Left forelimb (tissue), 1 donor: ENCODE measurements at regions not wholly inside any gene's neighbourhood (a gene's known extent, or its start where the extent isn't known, plus 50 kb on each side); places are given as distances from the start of the nearest gene placed in this dataset.

ENCODE experiments used
- DNase-seq: peaks from one replicate; pipeline ENCODE4 v3.0.0-alpha.2; 2018; ENCODE audit warnings: low spot score

DNA sequence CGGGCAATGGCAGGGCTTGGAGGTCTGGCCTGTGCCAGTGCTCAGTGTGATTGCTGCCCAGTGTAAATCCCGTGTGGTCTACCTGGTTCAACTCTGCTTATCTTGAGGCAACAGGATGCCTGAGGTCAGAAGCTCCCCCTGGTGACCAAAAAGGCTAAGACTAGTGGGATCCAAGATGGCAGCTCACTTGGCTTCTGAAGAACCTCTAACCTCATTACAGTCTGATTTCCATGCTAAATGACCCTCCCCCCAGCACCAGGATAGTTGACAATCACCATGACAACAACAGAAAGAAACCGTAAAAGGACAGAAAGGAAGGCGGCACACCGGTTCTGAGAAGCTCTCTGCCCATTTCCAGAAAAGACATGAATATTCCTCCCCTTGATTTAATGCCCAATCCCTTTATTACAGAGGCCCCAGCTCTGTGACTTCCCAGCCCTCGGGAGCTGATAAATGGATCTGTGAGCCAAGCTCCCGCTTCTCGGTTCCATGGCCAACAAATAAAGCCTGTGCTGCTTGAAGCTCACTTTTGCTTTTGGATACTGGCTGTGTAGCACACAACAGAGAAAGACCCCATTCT lies 398.4 kb downstream of the CTTN start:
- no peak for DNase-seq

DNA sequence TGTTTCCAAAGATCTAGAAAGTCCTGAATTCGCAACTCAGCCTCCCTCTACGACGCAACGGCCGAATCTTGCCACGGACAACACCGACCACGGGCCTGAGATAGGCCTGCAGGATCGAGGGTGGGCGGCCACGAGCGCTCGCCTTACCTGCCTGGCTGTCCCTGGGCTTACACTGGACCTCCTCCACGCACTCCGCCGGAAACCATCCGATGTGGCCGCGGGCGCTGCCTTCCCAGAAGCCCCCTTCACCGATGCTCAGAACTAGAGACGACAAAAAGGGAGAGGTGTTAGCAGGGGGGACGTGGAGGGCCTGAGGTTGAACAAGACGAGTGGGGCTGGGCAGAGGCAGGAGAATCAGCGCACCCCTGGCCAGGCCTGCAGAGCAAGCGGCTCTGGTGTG lies 400.0 kb downstream of the CTTN start:
- DNase-seq: no peak

DNA sequence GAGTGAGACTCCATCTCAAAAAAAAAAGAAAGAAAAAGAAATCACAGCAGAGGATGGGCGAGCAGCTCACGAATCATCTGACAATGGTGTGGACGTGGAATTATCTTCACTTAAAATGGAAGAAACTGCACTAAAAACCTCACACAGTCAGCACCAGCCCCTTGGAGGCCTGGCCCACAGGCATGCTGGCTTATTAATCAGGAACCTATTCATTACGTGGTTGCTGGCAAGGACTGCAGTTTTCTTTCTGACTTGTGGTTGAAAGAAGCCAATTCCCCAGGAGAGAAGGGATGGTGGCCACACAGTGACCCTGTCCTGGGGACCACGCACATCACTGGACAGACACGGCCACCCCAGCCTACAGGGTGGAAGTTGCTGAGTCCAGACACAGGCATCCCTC lies 401.1 kb downstream of the CTTN start:
- no peak for DNase-seq

DNA sequence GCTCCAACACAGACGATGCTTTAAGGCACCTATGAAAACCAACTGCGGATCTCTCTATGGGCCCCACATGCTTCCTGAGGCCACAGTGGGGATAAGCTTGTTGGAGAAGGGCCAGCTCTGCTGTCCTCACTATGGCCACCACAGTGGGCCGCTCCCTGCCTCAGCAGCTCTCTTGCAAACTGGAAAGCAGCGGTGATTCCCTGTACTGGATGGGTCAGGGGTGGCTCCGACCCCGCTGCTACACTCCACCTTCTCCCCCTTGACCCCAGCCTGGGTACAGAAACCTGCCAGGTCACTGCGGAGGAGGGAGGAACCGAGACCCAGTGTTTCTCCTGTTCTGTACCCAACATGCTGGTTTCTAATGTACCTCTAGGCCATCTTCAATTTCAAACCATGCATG lies 403.9 kb downstream of the CTTN start:
- DNase-seq: no peak

DNA sequence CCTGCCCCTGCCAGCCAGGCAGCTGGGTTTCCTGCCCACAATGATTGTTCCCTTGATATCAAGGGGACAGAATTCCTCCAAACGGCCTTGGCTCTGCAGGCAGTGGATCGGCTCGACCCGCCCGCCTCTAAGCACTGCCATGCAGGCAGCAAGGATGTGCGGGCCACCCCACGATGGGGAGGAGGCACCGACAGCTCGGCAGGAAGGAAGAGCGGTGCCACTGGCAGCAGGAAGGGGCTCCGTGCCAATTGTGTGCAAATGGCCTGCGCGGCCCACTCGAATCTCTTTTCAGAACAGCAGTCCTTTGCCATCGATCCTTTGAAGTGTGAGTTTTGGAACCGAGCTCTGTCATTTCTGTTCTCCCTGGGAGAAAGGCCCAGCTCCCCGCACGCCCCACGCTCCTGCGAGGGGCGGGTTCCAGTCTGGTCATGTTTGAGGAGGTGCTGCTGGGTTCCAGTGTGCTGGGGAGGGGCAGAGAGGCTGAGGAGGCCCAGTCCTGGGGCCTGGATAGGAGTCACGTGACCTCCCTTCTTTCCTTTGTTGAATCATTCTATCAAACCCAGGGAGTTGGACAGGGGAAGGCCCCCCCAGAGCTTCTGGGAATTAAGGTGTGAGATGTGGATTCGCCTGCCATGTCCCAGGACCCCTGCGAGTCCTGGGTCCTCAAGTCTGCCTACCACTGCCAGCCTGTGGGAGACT lies 406.0 kb downstream of the CTTN start:
- no peak for DNase-seq

DNA sequence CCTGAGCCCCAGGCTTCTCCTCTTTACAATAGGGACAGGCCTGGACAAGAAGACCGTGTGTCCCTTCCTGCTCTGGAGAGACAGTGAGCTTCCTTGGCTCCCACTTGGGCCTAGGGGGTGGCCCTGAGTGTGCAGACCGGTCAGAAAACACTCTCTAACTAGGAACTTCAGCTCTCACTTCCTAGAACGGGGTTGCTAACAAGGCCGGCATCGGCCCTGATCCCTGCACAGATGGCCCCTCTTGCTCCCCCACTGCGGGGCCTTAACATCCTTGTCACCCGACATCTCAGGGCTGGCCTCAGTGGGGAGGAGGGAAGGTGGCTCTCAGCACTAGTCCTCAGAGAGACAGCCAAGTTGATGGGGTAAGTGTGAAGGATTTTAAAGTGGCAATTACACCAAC lies 406.9 kb downstream of the CTTN start:
- DNase-seq: no peak

DNA sequence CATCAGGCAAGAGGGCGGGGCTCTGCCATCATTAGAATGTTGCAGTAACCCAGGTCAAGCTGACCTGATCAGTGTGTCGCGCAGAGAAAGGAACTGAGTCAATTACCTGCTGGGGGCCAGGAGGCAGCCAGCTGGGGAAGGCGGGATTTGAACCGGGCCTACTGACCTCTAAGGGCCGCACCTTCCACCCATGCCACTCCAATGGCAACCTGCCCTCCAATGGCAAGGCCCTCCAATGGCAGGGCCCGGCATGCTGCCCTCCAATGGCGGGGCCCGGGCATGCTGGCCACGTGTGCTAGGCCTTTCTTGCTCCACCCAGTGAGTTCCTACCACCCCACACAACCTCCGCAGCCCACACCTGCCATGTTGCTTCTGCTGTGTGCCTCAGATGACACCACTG lies 407.6 kb downstream of the CTTN start:
- DNase-seq: no peak

DNA sequence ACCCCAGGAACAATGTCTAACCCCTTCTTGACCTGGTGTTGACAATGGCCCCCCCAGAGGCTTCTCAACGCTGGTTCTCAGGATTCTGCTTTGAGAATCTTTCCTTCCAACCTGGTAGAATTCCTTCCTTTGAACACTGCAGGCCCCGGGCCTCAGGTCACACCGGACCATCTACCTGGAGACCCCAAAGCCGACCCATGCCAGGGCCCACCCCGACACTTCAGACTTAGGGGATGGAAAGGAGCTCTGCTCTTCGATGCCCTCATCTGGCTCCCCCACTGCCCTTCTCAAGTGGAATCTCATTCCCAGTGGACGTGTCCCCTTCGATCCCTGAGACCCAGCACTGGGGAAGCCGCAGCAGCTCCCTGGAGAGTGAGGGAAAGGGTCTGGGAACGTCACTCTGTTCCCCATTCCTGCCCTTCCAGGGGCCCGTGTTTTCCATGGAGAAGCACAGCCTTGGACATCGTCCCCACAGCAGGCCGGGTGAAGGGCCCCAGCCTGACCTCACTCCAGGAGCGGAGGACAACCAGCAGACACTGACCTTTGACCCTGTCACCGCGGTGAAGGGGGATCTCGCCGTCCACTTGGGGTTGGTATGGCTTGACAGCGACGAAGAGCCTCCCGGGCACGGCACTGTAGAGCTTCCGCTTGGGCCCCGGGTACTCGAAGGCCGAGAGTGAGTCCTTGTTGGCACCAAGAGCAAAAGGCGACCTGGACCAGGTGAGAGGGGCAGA lies 408.3 kb downstream of the CTTN start:
- no peak for DNase-seq

DNA sequence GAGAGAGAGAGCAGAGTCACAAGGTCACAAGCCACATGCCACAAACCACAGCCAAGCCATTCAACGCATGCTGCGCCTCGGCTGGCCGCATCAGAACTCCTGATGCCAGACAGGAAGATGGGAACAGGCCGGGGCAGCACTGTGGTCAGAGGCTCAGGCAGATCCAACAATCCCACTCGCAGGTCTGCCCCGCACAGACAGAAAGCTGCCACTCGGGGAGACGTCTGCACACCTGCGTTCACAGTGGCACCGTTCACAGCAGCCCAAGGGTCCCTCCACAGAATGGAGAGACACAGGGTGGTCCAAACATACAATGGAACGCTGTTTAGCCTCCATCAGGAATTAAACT lies 408.8 kb downstream of the CTTN start:
- no peak for DNase-seq

DNA sequence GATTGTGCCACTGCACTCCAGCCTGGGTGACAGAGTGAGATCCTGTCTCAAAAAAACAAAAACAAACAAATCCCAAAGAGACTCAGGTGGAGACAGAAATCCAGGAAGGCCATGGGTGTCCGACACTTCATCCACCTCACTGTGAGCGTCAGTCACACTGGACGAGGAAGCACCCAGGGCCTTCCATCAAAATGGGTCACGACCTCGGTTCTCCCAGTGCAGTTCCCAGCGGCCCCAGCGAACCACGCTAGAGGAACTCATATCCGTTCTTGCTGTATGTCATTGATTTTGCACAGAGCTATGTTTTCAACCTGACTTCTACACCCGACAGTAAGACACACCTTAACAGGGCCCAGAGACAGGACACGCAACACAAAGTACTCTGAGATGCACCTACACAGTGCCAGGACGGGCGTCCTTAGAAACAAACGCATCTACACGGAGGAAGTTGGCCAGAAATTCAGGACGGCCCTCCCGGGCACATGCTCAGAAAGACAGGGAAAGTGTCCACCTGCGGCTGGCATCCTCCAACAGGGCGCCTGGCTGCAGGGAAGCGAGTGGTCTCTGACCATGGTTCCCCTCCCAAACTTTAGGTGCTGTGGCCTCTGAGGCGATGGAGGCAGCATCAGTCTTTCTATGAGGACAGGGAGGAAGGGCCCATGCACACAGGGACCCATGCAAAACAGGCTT lies 410.5 kb downstream of the CTTN start:
- DNase-seq: no peak

DNA sequence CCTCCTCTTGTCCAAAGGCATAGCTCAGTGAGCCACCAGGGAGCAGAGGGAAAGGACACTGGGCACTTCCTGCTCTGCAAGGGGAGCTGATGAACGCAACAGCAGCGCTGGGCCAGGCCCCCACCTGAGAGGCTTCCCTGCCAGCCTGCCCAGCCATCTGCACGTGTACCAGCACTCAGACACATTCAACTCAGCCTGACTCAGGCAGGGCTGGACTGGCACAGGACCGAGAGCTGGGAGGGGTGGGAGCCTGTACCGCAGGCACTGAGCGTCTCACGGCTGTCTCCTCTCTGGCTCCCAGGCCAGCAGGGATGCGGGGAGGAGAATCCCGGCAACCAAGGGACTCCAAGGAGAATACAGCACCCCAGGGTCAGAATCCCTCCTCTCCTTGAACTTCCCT lies 411.8 kb downstream of the CTTN start:
- DNase-seq: no peak

DNA sequence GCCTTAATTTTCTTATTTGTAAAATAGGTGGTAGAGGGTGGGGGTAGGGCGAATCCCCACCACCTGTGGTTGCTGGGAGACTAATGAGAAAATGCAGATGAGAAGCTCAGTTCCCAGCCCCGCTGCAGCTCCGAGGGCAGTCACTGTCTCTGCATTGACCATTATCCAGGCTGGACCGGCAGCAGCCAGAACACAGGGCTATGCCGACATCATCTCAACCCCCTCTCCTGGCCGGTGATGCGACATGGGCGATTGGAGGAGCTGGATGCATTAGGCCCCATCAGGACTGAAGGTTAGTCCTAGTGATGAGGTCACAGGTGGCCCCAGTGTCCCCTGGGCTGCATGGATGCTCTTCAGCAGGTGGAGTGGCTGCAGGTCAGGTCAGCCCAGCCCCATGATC lies 412.4 kb downstream of the CTTN start:
- DNase-seq: no peak

DNA sequence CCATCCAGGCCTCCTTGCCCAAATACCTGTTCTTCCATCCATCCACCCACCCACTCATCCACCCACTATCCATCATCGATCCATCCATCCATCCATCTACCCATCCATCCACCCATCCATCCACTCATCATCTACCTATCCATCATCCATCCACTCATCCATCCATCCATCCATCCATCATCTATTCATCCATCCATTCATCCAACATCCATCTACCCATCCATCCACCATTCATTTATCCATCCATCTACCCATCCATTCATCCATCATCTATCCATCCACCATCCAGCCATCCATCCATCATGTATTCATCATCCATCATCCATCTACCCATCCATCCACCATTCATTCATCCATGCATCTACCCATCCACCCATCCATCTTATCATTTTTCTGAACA lies 413.2 kb downstream of the CTTN start:
- no peak for DNase-seq

DNA sequence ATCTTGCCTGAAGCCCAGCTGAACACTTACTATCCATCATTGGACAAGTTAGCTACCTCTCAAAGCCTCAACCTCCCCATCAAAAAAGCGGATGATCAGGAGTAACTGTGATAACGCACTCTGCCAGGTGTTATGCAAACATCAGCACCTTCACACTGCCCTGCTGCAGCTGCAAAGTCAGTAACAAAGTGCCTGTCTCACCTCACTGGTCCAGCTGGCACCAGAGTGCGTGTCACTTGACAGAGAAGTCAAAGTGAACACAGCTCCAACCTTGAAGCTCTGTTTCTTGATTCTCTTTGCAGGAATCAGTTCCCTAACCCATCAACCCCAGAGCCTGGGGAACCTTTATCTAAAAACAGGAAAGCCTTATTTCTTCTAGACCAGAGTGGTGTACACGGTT lies 413.6 kb downstream of the CTTN start:
- DNase-seq: no peak

DNA sequence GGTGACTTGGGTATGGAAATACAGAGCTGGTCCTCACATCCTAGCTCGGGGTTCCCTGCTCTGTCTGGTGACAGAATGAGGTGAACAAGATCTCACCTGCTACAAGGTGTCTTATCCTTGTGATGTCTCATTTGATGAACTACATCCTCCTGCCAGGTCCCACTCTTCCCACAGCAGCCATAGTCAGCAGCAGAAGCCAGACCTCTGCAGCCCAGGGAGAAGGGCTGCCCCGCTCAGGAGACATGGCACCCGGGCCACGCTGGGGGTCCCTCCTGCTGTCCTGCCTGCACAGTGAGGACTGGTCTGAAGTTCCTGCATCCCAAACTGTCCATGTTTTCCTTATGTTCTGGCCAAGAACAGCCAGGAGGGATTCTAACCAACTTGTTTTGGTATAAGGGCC lies 414.1 kb downstream of the CTTN start:
- no peak for DNase-seq

DNA sequence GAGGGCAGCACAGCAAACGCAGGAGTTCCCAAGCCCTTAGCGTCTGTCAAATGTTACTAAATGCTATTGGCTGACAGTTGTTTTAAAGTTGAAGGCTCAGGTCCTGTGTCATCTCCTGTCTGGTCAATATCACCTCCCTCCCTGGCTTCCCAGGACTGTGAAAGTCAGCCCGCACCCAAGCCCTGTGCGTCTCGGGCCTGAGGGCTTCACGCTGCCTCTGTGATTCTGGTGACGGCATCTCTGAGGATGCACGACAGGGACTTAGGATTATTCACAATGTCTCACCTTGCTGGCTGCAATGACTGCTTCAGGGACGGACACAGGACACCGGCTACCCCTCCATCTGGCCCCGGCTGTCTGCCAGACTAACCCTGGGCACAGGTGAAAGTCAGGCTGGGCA lies 415.3 kb downstream of the CTTN start:
- no peak for DNase-seq

DNA sequence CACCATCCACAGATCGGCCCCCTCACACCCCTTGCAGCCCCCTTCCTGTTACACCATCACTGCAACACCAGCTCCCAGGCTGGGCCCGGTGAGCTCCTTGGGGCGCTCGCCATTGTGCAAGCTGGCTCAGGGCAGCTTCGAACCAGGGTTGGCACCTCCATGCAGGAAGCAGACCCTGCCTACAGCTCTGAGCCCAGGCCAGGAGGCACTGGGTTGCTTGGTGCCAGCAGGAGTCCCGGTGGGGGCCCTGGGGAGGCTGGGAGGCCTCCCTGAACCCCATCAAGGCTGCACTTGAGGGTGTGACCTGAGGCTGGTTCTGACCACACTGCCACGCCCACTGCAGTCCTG lies 417.1 kb downstream of the CTTN start:
- DNase-seq: no peak

DNA sequence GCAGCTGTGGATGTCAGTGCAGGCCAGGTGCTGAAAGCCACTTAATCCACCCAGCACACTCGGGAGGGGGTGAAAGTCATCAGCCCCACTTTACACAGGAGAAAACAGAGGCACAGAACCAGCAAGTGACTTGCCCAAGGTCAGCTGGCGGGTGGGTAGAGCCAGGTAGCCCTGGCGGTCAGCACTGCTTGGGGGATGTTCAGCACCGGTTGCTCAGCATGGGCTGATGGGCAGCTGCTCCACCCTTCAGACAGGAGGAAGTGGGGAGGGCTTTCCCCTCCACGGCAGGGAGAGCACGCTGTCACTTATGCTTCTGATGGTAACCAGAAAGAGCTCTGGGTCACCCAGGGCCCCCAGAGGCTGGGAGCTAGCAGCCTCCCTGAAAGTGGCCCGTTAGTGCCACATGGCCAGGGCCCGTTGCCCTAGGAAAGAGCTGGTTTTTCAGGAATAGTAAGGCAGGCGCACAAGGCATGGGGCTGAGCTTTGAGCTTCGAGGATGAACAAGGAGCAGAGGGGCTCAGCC lies 417.9 kb downstream of the CTTN start:
- DNase-seq: no peak

DNA sequence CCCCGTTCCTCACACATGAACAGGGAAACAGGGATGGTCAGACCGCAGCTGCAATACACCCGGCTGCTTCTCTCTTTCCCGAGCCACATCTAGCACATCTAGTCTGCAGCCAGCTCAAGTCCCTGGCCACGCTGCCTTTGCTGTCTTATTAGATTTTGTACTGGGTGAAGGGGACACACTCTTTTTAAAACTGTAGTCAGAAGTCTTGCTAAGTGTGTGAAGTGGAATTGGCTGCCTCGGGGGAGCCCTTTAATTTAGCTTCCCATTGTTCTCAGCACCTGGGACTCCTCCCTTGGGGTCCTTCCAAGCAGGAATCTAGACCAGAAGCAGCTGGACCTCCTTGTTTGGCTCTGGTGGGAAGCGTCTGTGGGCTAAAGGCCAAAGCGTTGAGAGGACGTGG lies 420.0 kb downstream of the CTTN start:
- no peak for DNase-seq

DNA sequence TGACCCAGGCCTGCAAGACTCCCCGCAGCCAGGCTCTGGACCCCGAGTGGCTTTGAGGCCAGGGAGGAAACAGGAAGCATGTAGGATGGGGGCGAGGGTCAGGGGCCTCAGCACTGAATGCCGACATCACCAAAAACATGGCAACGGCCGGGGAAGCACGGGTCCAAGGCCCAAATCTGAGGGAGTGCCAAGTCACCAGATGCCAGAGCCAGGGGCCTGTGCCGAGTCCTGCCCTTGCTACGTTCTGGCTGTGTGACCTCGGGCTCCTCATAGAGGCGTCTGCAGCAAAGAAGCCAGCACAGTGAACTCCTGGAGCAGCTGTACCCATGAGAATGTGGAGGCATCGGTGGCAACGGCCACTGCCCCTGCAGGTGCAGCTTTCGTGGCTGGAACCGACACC lies 420.7 kb downstream of the CTTN start:
- no peak for DNase-seq

DNA sequence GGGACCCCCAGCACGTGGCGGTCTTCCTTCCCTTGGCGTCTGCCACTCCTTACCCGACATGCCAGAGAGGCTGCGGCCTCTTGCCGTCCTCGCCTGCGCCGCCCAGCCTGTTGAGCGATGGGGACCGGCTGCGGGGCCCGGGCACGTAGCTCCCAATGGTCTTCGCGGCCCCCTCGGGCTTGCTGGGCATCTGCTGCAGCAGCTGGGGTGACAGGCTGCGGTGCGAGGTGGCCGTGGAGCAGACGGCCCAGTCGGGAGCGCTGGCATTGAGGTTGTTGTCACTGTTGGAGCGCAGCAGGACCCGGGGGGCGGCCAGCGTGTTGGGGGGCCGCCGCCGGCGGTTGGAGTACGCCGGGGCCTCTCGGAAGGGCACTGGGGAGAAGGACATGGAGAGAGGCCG lies 422.0 kb downstream of the CTTN start:
- no peak for DNase-seq

DNA sequence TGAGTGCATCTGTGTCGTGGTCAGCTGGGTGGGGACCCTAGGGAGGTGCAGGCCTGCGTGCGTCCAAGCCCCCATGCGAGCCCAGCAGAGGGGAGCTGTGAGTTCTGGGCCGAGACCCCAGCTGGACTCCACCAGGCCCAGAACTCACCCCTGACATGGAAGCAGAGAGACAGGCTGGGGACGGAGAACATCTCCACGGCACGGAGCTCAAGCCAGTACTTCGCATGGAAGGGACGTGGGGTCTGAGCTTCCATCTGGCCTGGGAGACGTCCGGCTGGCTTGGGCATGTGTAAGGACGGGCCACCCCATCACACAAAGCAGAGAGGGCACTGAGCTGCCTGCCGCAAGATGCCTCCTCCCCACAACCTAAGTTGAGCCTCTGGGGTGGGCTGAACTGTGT lies 422.4 kb downstream of the CTTN start:
- DNase-seq: no peak

DNA sequence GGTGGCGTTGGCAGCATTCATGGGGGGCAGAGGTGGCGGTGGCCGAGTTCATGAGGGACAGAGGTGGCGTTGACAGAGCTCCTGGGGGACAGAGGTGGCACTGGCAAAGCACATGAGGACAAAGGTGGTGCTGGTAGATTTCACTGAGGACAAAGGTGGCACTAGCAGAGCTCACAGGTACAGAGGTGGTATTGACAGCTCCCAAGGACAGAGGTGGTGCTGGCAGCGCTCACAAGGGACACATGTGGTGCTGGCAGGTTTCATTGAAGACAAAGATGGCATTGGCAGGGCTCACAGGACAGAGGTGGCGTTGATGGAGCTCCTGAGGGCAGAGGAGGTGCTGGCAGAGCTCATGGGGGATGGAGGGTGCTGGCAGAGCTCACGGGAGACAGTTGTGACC lies 425.4 kb downstream of the CTTN start:
- DNase-seq: no peak
